ENCODE measurements at regions not wholly inside any gene's neighbourhood (a gene's known extent, or its start where the extent isn't known, plus 50 kb on each side); places are given as distances from the start of the nearest gene placed in this dataset.

- Histone ChIP-seq H3K36me3 (no peaks in the 10 kb centered on the region), H3K9me3 (no peaks in the 10 kb centered on the region), H3K4me3 (no peak overlapping the region), H3K4me1 (no peaks in the 10 kb centered on the region), H3K27ac (no peak overlapping the region), H3K9ac (ENCODE audit: low read depth in 2 of 2, low read length in 2 of 2) (no peak overlapping the region), H3K27me3 (no peaks in the 10 kb centered on the region)
- no peak for DNase-seq
- TF ChIP-seq CTCF (IDR thresholded peaks at IDR 0.05): no peak
- intact Hi-C loops (cut with DNase I): no loop called here
Measured at GRCh38 chr17:17413821-17414220, 63.0 kb upstream of the MED9 start.

GRCh38 chr17:17414341-17414805 is 62.4 kb upstream of the MED9 start:
- intact Hi-C loops (cut with DNase I): no loop called here
- Histone ChIP-seq H3K4me3 (no peak overlapping the region), H3K27ac (no peak overlapping the region), H3K9me3 (no peaks in the 10 kb centered on the region), H3K36me3 (no peaks in the 10 kb centered on the region), H3K9ac (ENCODE audit: low read depth in 2 of 2, low read length in 2 of 2) (no peak overlapping the region), H3K27me3 (no peaks in the 10 kb centered on the region), H3K4me1 (no peaks in the 10 kb centered on the region)
- no peak for DNase-seq
- TF ChIP-seq CTCF (IDR thresholded peaks at IDR 0.05): no peak

- Histone ChIP-seq H3K27me3 (no peaks in the 10 kb centered on the region), H3K27ac (no peak overlapping the region), H3K9me3 (no peaks in the 10 kb centered on the region), H3K9ac (ENCODE audit: low read depth in 2 of 2, low read length in 2 of 2) (no peak overlapping the region), H3K4me1 (no peaks in the 10 kb centered on the region), H3K4me3 (no peak overlapping the region), H3K36me3 (no peaks in the 10 kb centered on the region)
- no peak for TF ChIP-seq CTCF (IDR thresholded peaks at IDR 0.05)
- intact Hi-C loops (cut with DNase I): no loop called here
- DNase-seq: no peak
Measured at GRCh38 chr17:17415006-17415405, 61.8 kb upstream of the MED9 start.

GRCh38 chr17:17416007-17416399 is 60.8 kb upstream of the MED9 start:
- no peak for TF ChIP-seq CTCF (IDR thresholded peaks at IDR 0.05)
- H3K36me3 ChIP-seq: no peaks in the 10 kb centered on the region
- H3K9me3 ChIP-seq: no peaks in the 10 kb centered on the region
- H3K27me3 ChIP-seq: no peaks in the 10 kb centered on the region
- no peak overlapping the region for H3K9ac ChIP-seq (ENCODE audit: low read depth in 2 of 2, low read length in 2 of 2)
- peak; percentile 37 for DNase-seq
- H3K4me3 ChIP-seq: no peak overlapping the region
- H3K4me1 ChIP-seq: no peaks in the 10 kb centered on the region
- H3K27ac ChIP-seq: peak overlapping the region; percentile 3
- intact Hi-C loops (cut with DNase I): no loop called here

- Histone ChIP-seq H3K9me3 (no peaks in the 10 kb centered on the region), H3K4me1 (no peaks in the 10 kb centered on the region), H3K36me3 (no peaks in the 10 kb centered on the region), H3K27ac (peak overlapping the region; percentile 3), H3K27me3 (no peaks in the 10 kb centered on the region), H3K4me3 (no peak overlapping the region), H3K9ac (ENCODE audit: low read depth in 2 of 2, low read length in 2 of 2) (no peak overlapping the region)
- TF ChIP-seq CTCF (IDR thresholded peaks at IDR 0.05): no peak
- no peak for DNase-seq
- intact Hi-C loops (cut with DNase I): no loop called here
Measured at GRCh38 chr17:17416400-17417360, 60.1 kb upstream of the MED9 start.
